ENCODE measurements at regions not wholly inside any gene's neighbourhood (a gene's known extent, or its start where the extent isn't known, plus 50 kb on each side); places are given as distances from the start of the nearest gene placed in this dataset.
"Not testable (repeated sequence)": the region's sequence is repeated elsewhere in the genome, so short reads cannot be mapped to it uniquely, and the experiment has no call there.

GRCh38 chr6:10343320-10343719, 71.6 kb downstream of the TFAP2A start:
- H3K79me2 ChIP-seq (ENCODE audit: control insufficient read depth, insufficient read depth, low read length, unreplicated experiment): no peaks in the 10 kb centered on the region
- H3K36me3 ChIP-seq (ENCODE audit: insufficient read depth, low read length): no peaks in the 10 kb centered on the region
- H2AFZ ChIP-seq (ENCODE audit: low read length, unreplicated experiment): no peak overlapping the region
- H3K27me3 ChIP-seq (ENCODE audit: insufficient read depth, low read length): no peaks in the 10 kb centered on the region
- H3K4me1 ChIP-seq (ENCODE audit: control insufficient read depth, insufficient read depth, low read length, unreplicated experiment): no peaks in the 10 kb centered on the region
- no peak overlapping the region for H3K4me3 ChIP-seq (ENCODE audit: low read depth, low read length)
- H3K27ac ChIP-seq (ENCODE audit: low read depth, low read length): no peak overlapping the region

- Histone ChIP-seq H3K79me2 (ENCODE audit: control insufficient read depth, insufficient read depth, low read length, unreplicated experiment) (no peaks in the 10 kb centered on the region), H2AFZ (ENCODE audit: low read length, unreplicated experiment) (no peak overlapping the region), H3K36me3 (ENCODE audit: insufficient read depth, low read length) (no peaks in the 10 kb centered on the region), H3K27me3 (ENCODE audit: insufficient read depth, low read length) (no peaks in the 10 kb centered on the region), H3K4me3 (ENCODE audit: low read depth, low read length) (no peak overlapping the region), H3K27ac (ENCODE audit: low read depth, low read length) (no peak overlapping the region), H3K4me1 (ENCODE audit: control insufficient read depth, insufficient read depth, low read length, unreplicated experiment) (no peaks in the 10 kb centered on the region)
Measured at GRCh38 chr6:10341605-10342004, 73.3 kb downstream of the TFAP2A start.

- no peaks in the 10 kb centered on the region for H3K36me3 ChIP-seq (ENCODE audit: insufficient read depth, low read length)
- H3K4me1 ChIP-seq (ENCODE audit: control insufficient read depth, insufficient read depth, low read length, unreplicated experiment): no peaks in the 10 kb centered on the region
- H3K4me3 ChIP-seq (ENCODE audit: low read depth, low read length): no peak overlapping the region
- no peaks in the 10 kb centered on the region for H3K27me3 ChIP-seq (ENCODE audit: insufficient read depth, low read length)
- H2AFZ ChIP-seq (ENCODE audit: low read length, unreplicated experiment): no peak overlapping the region
- H3K79me2 ChIP-seq (ENCODE audit: control insufficient read depth, insufficient read depth, low read length, unreplicated experiment): no peaks in the 10 kb centered on the region
- H3K27ac ChIP-seq (ENCODE audit: low read depth, low read length): no peak overlapping the region
Measured at GRCh38 chr6:10338151-10338550, 76.7 kb downstream of the TFAP2A start.

- H3K4me1 ChIP-seq (ENCODE audit: control insufficient read depth, insufficient read depth, low read length, unreplicated experiment); H2AFZ ChIP-seq (ENCODE audit: low read length, unreplicated experiment); H3K27ac ChIP-seq (ENCODE audit: low read depth, low read length); H3K79me2 ChIP-seq (ENCODE audit: control insufficient read depth, insufficient read depth, low read length, unreplicated experiment); H3K4me3 ChIP-seq (ENCODE audit: low read depth, low read length); H3K27me3 ChIP-seq (ENCODE audit: insufficient read depth, low read length); H3K36me3 ChIP-seq (ENCODE audit: insufficient read depth, low read length): not testable (repeated sequence)
Measured at GRCh38 chr6:10337376-10337775, 77.5 kb downstream of the TFAP2A start.

GRCh38 chr6:10332111-10332510, 82.8 kb downstream of the TFAP2A start:
- H3K36me3 ChIP-seq (ENCODE audit: insufficient read depth, low read length): no peaks in the 10 kb centered on the region
- no peaks in the 10 kb centered on the region for H3K27me3 ChIP-seq (ENCODE audit: insufficient read depth, low read length)
- no peak overlapping the region for H3K27ac ChIP-seq (ENCODE audit: low read depth, low read length)
- no peak overlapping the region for H3K4me3 ChIP-seq (ENCODE audit: low read depth, low read length)
- H3K79me2 ChIP-seq (ENCODE audit: control insufficient read depth, insufficient read depth, low read length, unreplicated experiment): no peaks in the 10 kb centered on the region
- no peak overlapping the region for H2AFZ ChIP-seq (ENCODE audit: low read length, unreplicated experiment)
- H3K4me1 ChIP-seq (ENCODE audit: control insufficient read depth, insufficient read depth, low read length, unreplicated experiment): no peaks in the 10 kb centered on the region

- no peaks in the 10 kb centered on the region for H3K36me3 ChIP-seq (ENCODE audit: insufficient read depth, low read length)
- no peak overlapping the region for H2AFZ ChIP-seq (ENCODE audit: low read length, unreplicated experiment)
- no peak overlapping the region for H3K27ac ChIP-seq (ENCODE audit: low read depth, low read length)
- H3K4me1 ChIP-seq (ENCODE audit: control insufficient read depth, insufficient read depth, low read length, unreplicated experiment): no peaks in the 10 kb centered on the region
- H3K4me3 ChIP-seq (ENCODE audit: low read depth, low read length): no peak overlapping the region
- no peaks in the 10 kb centered on the region for H3K79me2 ChIP-seq (ENCODE audit: control insufficient read depth, insufficient read depth, low read length, unreplicated experiment)
- no peaks in the 10 kb centered on the region for H3K27me3 ChIP-seq (ENCODE audit: insufficient read depth, low read length)
Measured at GRCh38 chr6:10331334-10331968, 83.4 kb downstream of the TFAP2A start.

GRCh38 chr6:10330515-10330914, 84.4 kb downstream of the TFAP2A start:
- H3K4me1 ChIP-seq (ENCODE audit: control insufficient read depth, insufficient read depth, low read length, unreplicated experiment): no peaks in the 10 kb centered on the region
- H3K79me2 ChIP-seq (ENCODE audit: control insufficient read depth, insufficient read depth, low read length, unreplicated experiment): no peaks in the 10 kb centered on the region
- H3K27ac ChIP-seq (ENCODE audit: low read depth, low read length): no peak overlapping the region
- no peaks in the 10 kb centered on the region for H3K36me3 ChIP-seq (ENCODE audit: insufficient read depth, low read length)
- no peak overlapping the region for H3K4me3 ChIP-seq (ENCODE audit: low read depth, low read length)
- no peak overlapping the region for H2AFZ ChIP-seq (ENCODE audit: low read length, unreplicated experiment)
- no peaks in the 10 kb centered on the region for H3K27me3 ChIP-seq (ENCODE audit: insufficient read depth, low read length)

- H3K27ac ChIP-seq (ENCODE audit: low read depth, low read length): no peak overlapping the region
- H3K36me3 ChIP-seq (ENCODE audit: insufficient read depth, low read length): no peaks in the 10 kb centered on the region
- H3K27me3 ChIP-seq (ENCODE audit: insufficient read depth, low read length): no peaks in the 10 kb centered on the region
- no peaks in the 10 kb centered on the region for H3K79me2 ChIP-seq (ENCODE audit: control insufficient read depth, insufficient read depth, low read length, unreplicated experiment)
- no peaks in the 10 kb centered on the region for H3K4me1 ChIP-seq (ENCODE audit: control insufficient read depth, insufficient read depth, low read length, unreplicated experiment)
- H2AFZ ChIP-seq (ENCODE audit: low read length, unreplicated experiment): no peak overlapping the region
- H3K4me3 ChIP-seq (ENCODE audit: low read depth, low read length): no peak overlapping the region
Measured at GRCh38 chr6:10323018-10323417, 91.9 kb downstream of the TFAP2A start.

GRCh38 chr6:10320291-10320690, 94.6 kb downstream of the TFAP2A start:
- H3K36me3 ChIP-seq (ENCODE audit: insufficient read depth, low read length): no peaks in the 10 kb centered on the region
- H3K4me3 ChIP-seq (ENCODE audit: low read depth, low read length): no peak overlapping the region
- no peaks in the 10 kb centered on the region for H3K4me1 ChIP-seq (ENCODE audit: control insufficient read depth, insufficient read depth, low read length, unreplicated experiment)
- H3K27me3 ChIP-seq (ENCODE audit: insufficient read depth, low read length): no peaks in the 10 kb centered on the region
- no peak overlapping the region for H2AFZ ChIP-seq (ENCODE audit: low read length, unreplicated experiment)
- no peaks in the 10 kb centered on the region for H3K79me2 ChIP-seq (ENCODE audit: control insufficient read depth, insufficient read depth, low read length, unreplicated experiment)
- H3K27ac ChIP-seq (ENCODE audit: low read depth, low read length): no peak overlapping the region

- Histone ChIP-seq H3K36me3 (ENCODE audit: insufficient read depth, low read length) (no peaks in the 10 kb centered on the region), H3K27me3 (ENCODE audit: insufficient read depth, low read length) (no peaks in the 10 kb centered on the region), H3K79me2 (ENCODE audit: control insufficient read depth, insufficient read depth, low read length, unreplicated experiment) (no peaks in the 10 kb centered on the region), H3K4me3 (ENCODE audit: low read depth, low read length) (no peak overlapping the region), H3K4me1 (ENCODE audit: control insufficient read depth, insufficient read depth, low read length, unreplicated experiment) (no peaks in the 10 kb centered on the region), H2AFZ (ENCODE audit: low read length, unreplicated experiment) (no peak overlapping the region), H3K27ac (ENCODE audit: low read depth, low read length) (no peak overlapping the region)
Measured at GRCh38 chr6:10316373-10316721, 98.5 kb downstream of the TFAP2A start.

GRCh38 chr6:10315658-10316372, 99.1 kb downstream of the TFAP2A start:
- no peak overlapping the region for H3K27ac ChIP-seq (ENCODE audit: low read depth, low read length)
- no peak overlapping the region for H2AFZ ChIP-seq (ENCODE audit: low read length, unreplicated experiment)
- no peaks in the 10 kb centered on the region for H3K36me3 ChIP-seq (ENCODE audit: insufficient read depth, low read length)
- no peaks in the 10 kb centered on the region for H3K4me1 ChIP-seq (ENCODE audit: control insufficient read depth, insufficient read depth, low read length, unreplicated experiment)
- no peaks in the 10 kb centered on the region for H3K27me3 ChIP-seq (ENCODE audit: insufficient read depth, low read length)
- no peaks in the 10 kb centered on the region for H3K79me2 ChIP-seq (ENCODE audit: control insufficient read depth, insufficient read depth, low read length, unreplicated experiment)
- no peak overlapping the region for H3K4me3 ChIP-seq (ENCODE audit: low read depth, low read length)

All from ACC112 (cell line).